Activated CD4-positive, alpha-beta T cell treated with anti-CD3 and anti-CD28 coated beads for 36 hours (primary cell): ENCODE measurements at regions not wholly inside any gene's neighbourhood (a gene's known extent, or its start where the extent isn't known, plus 50 kb on each side); places are given as distances from the start of the nearest gene placed in this dataset.
"Not testable (repeated sequence)": the region's sequence is repeated elsewhere in the genome, so short reads cannot be mapped to it uniquely, and the experiment has no call there.

Experiments used
- ATAC-seq: fragments of 200-7000 bp; cut with Tn5 transposase; one replicate; pipeline ENCODE4 v1.10.0; 2021; ENCODE audit warnings: mild to moderate bottlenecking, moderate library complexity
- CTCF ChIA-PET: fragments of 350-600 bp; sonication (Branson Sonifier 250); formaldehyde crosslinking; loops from one replicate; lab custom pipeline; 2021; ENCODE audit warnings: antibody characterized with exemption; lab: Charles Lee
- POLR2A ChIA-PET: fragments of 350-600 bp; sonication (Branson Sonifier 250); formaldehyde crosslinking; loops from one replicate; lab custom pipeline; 2021; ENCODE audit warnings: antibody characterized with exemption, inconsistent platforms; lab: Charles Lee
- DNase-seq: peaks from one replicate; pipeline ENCODE4 v3.0.0-alpha.2; 2020
- H3K27ac Mint-ChIP-seq: one replicate; pipeline ENCODE4 v1.8.0; 2021; ENCODE audit warnings: mixed read lengths
- H3K27me3 Mint-ChIP-seq: one replicate; pipeline ENCODE4 v1.8.0; 2021; ENCODE audit warnings: mixed read lengths
- H3K36me3 Mint-ChIP-seq: one replicate; pipeline ENCODE4 v1.8.0; 2021; ENCODE audit warnings: low read depth, mixed read lengths
- H3K4me1 Mint-ChIP-seq: one replicate; pipeline ENCODE4 v1.8.0; 2021; ENCODE audit warnings: mixed read lengths
- H3K4me3 Mint-ChIP-seq: one replicate; pipeline ENCODE4 v1.8.0; 2021; ENCODE audit warnings: mild to moderate bottlenecking, moderate library complexity, mixed read lengths
- H3K9me3 Mint-ChIP-seq: one replicate; pipeline ENCODE4 v1.8.0; 2021; ENCODE audit warnings: low read depth, mixed read lengths
- intact Hi-C, 2 experiments: fragments of 100-400 bp; cut with DNase I in 1 of 2; cut with micrococcal nuclease in 1 of 2; formaldehyde crosslinking; loops; one replicate each; pipeline versions ENCODE4 v1.14.2 to v1.15.1; 2022 to 2024; cut with DNase I, micrococcal nuclease

DNA sequence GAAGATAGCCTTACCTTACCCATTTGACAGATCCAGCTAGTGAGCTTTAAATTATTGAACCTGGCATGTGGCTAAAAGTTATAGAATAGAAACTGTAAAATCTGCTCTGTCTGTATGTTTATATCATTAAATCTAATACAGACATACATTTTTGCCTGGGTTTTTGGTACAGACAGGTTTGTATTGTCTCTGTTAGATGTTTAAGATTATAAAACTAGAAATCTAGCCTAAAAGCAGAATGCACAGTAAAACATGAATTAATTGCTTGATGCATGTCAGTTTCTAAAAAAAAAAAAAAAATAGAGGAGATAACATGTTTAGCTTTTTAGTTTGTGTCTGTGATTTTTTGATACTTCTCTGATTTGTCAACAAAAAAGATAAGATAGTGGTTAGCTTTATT is 477.6 kb upstream of the LRRC7 start:
- Mint-ChIP-seq H3K4me3 (no peak overlapping the region), H3K9me3 (peaks cover 8% of the 10 kb centered on the region), H3K27me3 (no peaks in the 10 kb centered on the region), H3K27ac (no peak overlapping the region), H3K36me3 (no peaks in the 10 kb centered on the region), H3K4me1 (no peaks in the 10 kb centered on the region)
- ATAC-seq (no peak), DNase-seq (no peak)
- CTCF ChIA-PET = no interaction called here
- POLR2A ChIA-PET = no interaction called here
- intact Hi-C loops = no loop called here

DNA sequence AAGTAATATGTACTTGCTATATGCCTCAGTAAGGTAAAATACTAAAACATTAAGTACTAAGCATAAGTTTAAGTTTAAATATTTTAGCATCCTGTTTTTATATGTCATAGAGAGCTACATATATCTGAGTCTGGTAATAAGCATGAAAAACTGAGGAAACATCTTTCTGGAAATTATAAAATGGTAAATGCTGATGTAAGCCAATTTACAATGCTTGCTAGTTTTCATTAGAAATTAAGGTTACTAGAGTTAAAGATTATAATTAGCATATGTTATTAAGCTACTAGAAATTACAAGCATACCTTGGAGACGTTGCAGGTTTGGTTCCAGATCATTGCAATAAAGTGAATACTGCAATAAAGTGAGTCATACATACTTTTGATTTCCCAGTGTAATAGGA is 477.0 kb upstream of the LRRC7 start:
- ChIA-PET CTCF (no interaction called here), POLR2A (no interaction called here)
- Mint-ChIP-seq H3K27ac (no peak overlapping the region), H3K4me1 (no peaks in the 10 kb centered on the region), H3K4me3 (no peak overlapping the region), H3K36me3 (no peaks in the 10 kb centered on the region), H3K9me3 (peaks cover 11% of the 10 kb centered on the region), H3K27me3 (no peaks in the 10 kb centered on the region)
- ATAC-seq (no peak), DNase-seq (no peak)
- intact Hi-C loops = no loop called here

DNA sequence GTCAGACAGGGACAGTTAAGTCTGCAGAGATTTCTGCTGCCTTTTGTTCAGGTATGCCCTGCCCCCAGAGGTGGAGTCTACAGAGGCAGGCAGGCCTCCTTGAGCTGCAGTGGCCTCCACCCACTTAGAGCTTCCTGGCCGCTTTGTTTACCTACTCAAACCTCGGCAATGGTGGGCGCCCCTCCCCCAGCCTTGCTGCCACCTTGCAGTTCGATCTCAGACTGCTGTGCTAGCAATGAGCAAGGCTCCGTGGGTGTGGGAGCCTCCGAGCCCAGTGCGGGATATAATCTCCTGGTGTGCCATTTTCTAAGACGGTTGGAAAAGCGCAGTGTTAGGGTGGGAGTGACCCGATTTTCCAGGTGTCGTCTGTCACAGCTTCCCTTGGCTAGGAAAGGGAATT is 465.7 kb upstream of the LRRC7 start:
- H3K4me1 Mint-ChIP-seq, ATAC-seq, H3K4me3 Mint-ChIP-seq, intact Hi-C loops, H3K36me3 Mint-ChIP-seq, H3K27ac Mint-ChIP-seq, H3K27me3 Mint-ChIP-seq, CTCF ChIA-PET, POLR2A ChIA-PET, DNase-seq: not testable (repeated sequence)
- H3K9me3 Mint-ChIP-seq = peaks cover 18% of the 10 kb centered on the region

DNA sequence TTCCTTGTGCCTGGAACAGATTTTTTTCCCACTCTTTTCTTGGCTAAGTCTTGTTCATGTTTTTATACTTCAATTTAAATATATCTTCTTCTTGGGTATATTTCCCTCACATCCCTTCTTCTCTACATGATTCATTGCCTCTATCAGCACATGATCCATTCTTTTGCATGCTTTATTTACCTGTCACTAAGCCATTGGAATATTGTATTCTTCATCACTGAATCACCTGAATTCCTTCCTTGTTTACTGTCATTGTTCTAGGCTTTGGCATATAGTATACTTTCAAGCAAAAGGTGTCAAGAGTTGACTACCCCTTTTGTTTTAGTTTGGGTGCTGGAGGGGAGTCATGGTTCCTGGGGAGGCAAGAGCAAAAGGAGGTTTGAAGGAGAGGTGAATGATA is 464.5 kb upstream of the LRRC7 start:
- DNase-seq (no peak), ATAC-seq (no peak)
- ChIA-PET POLR2A (no interaction called here), CTCF (no interaction called here)
- H3K4me1 Mint-ChIP-seq = no peaks in the 10 kb centered on the region
- H3K27me3 Mint-ChIP-seq = no peaks in the 10 kb centered on the region
- intact Hi-C loops = no loop called here
- H3K4me3 Mint-ChIP-seq = no peak overlapping the region
- peaks cover 20% of the 10 kb centered on the region for H3K9me3 Mint-ChIP-seq
- H3K36me3 Mint-ChIP-seq = no peaks in the 10 kb centered on the region
- H3K27ac Mint-ChIP-seq = no peak overlapping the region

DNA sequence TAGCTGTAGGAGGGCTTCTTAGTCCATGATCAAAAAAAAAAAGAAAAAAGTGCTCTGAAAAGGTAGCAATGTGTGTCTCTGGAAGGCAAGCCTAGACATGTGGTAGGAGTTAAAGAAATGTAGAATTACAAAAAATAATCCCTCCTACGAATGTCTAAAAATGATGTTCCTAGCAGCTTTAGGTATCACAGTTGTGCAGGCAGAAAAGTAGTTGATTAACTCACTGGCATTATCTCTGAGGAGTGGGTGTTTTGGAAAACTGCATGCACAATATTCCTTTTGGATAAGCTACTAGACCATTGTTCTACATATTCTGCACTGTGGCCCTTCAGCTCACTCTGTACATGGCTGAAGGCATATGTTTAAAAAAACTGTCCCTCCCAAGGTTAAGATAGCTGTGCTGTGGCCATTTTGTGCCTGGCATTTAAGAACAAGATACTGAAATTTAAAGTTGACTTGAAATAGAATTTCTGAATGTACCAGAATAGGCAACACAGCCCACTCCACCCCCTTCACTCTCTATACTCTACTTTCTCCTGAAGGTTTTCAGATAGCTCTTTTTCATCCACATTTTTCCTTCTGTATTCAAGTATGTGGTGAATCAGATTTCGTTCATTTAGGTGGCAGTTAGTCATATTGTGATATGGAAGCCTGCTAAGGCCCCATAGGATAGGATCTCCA is 463.9 kb upstream of the LRRC7 start:
- ATAC-seq = no peak
- ChIA-PET CTCF (no interaction called here), POLR2A (no interaction called here)
- Mint-ChIP-seq H3K27ac (no peak overlapping the region), H3K27me3 (no peaks in the 10 kb centered on the region), H3K9me3 (peaks cover 19% of the 10 kb centered on the region), H3K4me1 (no peaks in the 10 kb centered on the region), H3K36me3 (no peaks in the 10 kb centered on the region), H3K4me3 (no peak overlapping the region)
- DNase-seq = no peak
- intact Hi-C loops = no loop called here

DNA sequence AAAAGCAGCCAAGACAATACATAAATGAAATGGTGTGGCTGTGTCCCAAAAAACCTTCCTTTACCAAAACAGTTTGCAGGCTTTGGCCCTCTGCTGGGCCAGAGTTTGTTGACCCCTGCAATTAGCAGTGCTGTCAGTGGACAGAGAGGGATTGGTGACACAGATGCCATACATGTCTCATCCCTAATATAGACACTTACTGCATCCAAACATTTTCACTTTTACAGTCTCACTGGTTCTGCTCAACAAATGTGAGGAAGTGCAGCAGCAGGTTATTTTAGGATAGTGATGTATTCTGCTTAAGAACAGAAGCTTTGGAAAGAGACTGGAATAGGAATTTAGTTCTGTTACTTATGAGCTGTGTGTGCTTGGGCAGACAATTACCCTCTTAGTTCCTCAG is 462.8 kb upstream of the LRRC7 start:
- no peaks in the 10 kb centered on the region for H3K27me3 Mint-ChIP-seq
- H3K4me1 Mint-ChIP-seq = no peaks in the 10 kb centered on the region
- intact Hi-C loops = no loop called here
- ChIA-PET CTCF (interaction anchor here (1.0 kb wide), 1 partner anchor 954 kb away, joined by 3 read pairs; no protein-coding TSS in a partner anchor), POLR2A (no interaction called here)
- H3K27ac Mint-ChIP-seq = no peak overlapping the region
- no peaks in the 10 kb centered on the region for H3K36me3 Mint-ChIP-seq
- DNase-seq (no peak), ATAC-seq (no peak)
- peaks cover 20% of the 10 kb centered on the region for H3K9me3 Mint-ChIP-seq
- H3K4me3 Mint-ChIP-seq = no peak overlapping the region

DNA sequence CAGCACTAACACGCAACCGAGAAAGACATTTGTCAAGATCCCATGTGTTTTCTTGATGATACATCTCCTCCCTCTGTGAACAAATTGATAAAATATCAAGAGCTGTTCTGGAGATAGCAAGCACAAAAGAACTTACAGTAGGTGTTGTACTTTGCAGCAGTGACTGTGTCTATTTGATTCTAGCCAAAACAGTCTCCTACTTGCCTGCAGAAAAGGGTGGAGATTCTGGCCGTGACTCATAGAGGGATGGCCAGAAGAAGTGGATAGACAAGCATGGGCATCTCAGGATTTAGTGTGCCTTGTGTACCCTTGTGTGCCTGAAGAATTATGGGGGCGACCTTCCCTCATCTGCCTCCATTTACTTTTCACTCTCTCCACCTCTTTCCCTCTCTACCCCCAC is 458.4 kb upstream of the LRRC7 start:
- Mint-ChIP-seq H3K27ac (no peak overlapping the region), H3K36me3 (no peaks in the 10 kb centered on the region), H3K9me3 (peaks cover 7% of the 10 kb centered on the region), H3K27me3 (no peaks in the 10 kb centered on the region), H3K4me3 (no peak overlapping the region), H3K4me1 (no peaks in the 10 kb centered on the region)
- intact Hi-C loops = no loop called here
- ChIA-PET POLR2A (no interaction called here), CTCF (no interaction called here)
- no peak for ATAC-seq
- no peak for DNase-seq

DNA sequence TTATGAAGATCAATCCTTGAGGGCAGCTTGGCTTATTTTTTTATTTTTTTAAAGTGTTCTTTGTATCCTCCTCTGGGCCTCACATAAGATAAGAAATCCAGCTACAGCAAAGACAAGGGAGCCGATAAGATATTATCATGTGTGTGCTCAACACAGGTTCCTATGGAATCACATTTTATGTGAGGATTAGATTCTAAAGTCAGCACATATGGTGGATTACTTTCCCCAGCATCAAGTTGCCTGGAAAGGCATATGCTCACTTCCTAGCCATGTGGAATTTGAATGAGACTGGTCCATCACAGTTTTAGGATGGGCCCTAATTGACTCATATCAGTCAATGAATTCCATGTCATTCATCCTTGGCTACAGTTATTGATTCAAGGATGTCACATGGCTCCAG is 456.9 kb upstream of the LRRC7 start:
- CTCF ChIA-PET = no interaction called here
- no peak for DNase-seq
- Mint-ChIP-seq H3K27me3 (no peaks in the 10 kb centered on the region), H3K27ac (no peak overlapping the region), H3K9me3 (peaks cover 7% of the 10 kb centered on the region), H3K36me3 (no peaks in the 10 kb centered on the region), H3K4me1 (no peaks in the 10 kb centered on the region), H3K4me3 (no peak overlapping the region)
- intact Hi-C loops = no loop called here
- POLR2A ChIA-PET = no interaction called here
- ATAC-seq = no peak

DNA sequence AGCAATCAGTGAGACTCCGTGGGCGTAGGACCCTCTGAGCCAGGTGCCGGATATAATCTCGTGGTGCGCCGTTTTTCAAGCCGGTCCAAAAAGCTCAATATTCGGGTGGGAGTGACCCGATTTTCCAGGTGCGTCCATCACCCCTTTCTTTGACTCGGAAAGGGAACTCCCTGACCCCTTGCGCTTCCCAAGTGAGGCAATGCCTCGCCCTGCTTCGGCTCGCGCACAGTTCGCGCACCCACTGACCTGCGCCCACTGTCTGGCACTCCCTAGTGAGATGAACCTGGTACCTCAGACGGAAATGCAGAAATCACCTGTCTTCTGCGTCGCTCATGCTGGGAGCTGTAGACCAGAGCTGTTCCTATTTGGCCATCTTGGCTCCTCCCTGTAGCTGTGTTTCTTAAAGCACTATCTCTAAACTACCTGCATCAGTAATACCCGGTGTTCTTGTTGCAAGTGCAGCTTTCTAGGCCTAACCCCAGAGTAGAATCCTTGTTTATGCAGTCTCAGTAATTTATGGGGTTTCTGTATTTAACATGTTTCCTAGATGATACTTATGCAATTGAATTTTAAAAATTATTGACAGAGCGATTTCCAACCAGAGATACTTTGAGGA is 447.5 kb upstream of the LRRC7 start:
- H3K4me3 Mint-ChIP-seq, H3K36me3 Mint-ChIP-seq, CTCF ChIA-PET, DNase-seq, ATAC-seq, H3K4me1 Mint-ChIP-seq, H3K27ac Mint-ChIP-seq, intact Hi-C loops, H3K27me3 Mint-ChIP-seq, POLR2A ChIA-PET: not testable (repeated sequence)
- peaks cover 13% of the 10 kb centered on the region for H3K9me3 Mint-ChIP-seq

DNA sequence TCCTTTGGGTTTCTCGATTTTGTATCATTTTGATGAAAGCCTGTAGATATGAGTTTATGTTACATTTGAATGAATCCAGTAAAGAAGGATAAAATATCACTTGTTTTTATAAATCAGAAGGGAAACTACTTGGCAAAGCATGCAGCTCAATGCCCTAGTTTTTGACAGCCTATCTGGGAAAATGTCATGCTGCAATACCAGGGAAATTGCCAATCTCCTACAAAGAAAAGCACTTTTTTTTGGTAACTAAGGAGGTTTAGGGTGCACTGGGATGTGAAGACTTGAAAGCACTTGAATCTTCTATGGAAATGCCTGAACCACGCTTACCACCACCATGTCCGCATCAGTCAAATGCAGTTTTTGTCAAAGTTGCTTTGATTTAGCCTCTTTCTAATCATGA is 446.9 kb upstream of the LRRC7 start:
- DNase-seq (no peak), ATAC-seq (no peak)
- Mint-ChIP-seq H3K4me1 (no peaks in the 10 kb centered on the region), H3K4me3 (no peak overlapping the region), H3K27ac (no peak overlapping the region), H3K9me3 (peaks cover 13% of the 10 kb centered on the region), H3K27me3 (no peaks in the 10 kb centered on the region), H3K36me3 (no peaks in the 10 kb centered on the region)
- POLR2A ChIA-PET = no interaction called here
- CTCF ChIA-PET = no interaction called here
- intact Hi-C loops = no loop called here

DNA sequence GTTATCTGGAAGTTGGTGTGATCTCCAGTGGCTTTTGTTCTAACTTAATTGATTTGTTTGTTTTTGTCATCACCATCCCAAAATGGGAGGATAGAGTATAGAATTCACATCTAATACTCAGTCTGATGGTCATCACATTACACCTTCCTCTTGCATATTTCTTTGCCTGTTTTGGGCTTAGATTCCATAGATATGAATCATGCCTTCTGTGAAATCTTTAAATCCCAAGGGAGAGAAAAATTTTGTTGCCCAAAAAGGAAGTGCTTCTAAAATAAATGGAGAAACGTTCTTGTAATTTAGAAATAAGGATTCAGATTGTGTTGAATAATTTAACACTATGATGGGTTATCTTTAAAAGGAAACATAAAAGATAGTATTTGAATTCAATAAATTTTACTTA is 446.0 kb upstream of the LRRC7 start:
- H3K4me1 Mint-ChIP-seq = no peaks in the 10 kb centered on the region
- H3K4me3 Mint-ChIP-seq = no peak overlapping the region
- H3K27me3 Mint-ChIP-seq = no peaks in the 10 kb centered on the region
- no peak overlapping the region for H3K27ac Mint-ChIP-seq
- H3K36me3 Mint-ChIP-seq = no peaks in the 10 kb centered on the region
- ATAC-seq = no peak
- intact Hi-C loops = no loop called here
- peaks cover 13% of the 10 kb centered on the region for H3K9me3 Mint-ChIP-seq
- ChIA-PET CTCF (no interaction called here), POLR2A (no interaction called here)
- no peak for DNase-seq

DNA sequence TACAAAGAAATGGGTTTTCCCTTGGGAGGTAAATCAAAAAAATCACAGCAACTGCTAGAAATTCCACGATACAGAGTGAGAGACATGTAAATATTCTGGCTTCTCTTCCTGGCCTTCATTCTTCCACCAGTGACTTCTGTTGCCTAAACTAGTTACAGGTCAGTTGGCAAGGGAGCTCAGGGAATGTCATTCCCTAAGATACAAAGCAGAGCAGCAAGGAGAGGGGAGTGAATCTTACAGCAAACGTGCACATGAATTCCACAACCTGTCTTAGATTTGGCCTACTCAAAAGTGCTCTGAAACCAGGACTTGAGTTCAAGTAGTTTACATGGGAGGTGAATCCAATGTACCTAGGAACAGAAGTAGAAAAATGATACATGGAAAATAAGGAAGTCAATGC is 445.3 kb upstream of the LRRC7 start:
- ChIA-PET CTCF (no interaction called here), POLR2A (no interaction called here)
- Mint-ChIP-seq H3K27ac (no peak overlapping the region), H3K4me3 (no peak overlapping the region), H3K36me3 (no peaks in the 10 kb centered on the region), H3K9me3 (peaks cover 13% of the 10 kb centered on the region), H3K27me3 (no peaks in the 10 kb centered on the region), H3K4me1 (no peaks in the 10 kb centered on the region)
- intact Hi-C loops = no loop called here
- no peak for ATAC-seq
- no peak for DNase-seq
